LNCaP clone FGC (cell line): ENCODE measurements at regions not wholly inside any gene's neighbourhood (a gene's known extent, or its start where the extent isn't known, plus 50 kb on each side); places are given as distances from the start of the nearest gene placed in this dataset.

Experiments used
- DNase-seq: peaks from one replicate; pipeline ENCODE4 v3.0.0-alpha.2; 2011; ENCODE audit warnings: low read depth
- H3K4me3 ChIP-seq: 2 replicates; pipeline ENCODE4 v1.5.1; 2011; ENCODE audit warnings: mild to moderate bottlenecking, low read depth, low read length, control low read depth
- CTCF ChIP-seq: IDR thresholded peaks from 2 replicates; pipeline ENCODE4 v1.5.1; 2012; ENCODE audit warnings: mild to moderate bottlenecking; ENCODE audit not compliant: control insufficient read depth, insufficient read depth; ENCODE audit errors: extremely low read depth

GRCh38 chr6:47160702-47161101 lies 118.6 kb upstream of the ADGRF1 start:
- TF ChIP-seq CTCF, result no peak
- no peak overlapping the region for H3K4me3 ChIP-seq
- no peak for DNase-seq

GRCh38 chr6:47159763-47160162 lies 117.6 kb upstream of the ADGRF1 start:
- no peak overlapping the region for H3K4me3 ChIP-seq
- DNase-seq, result no peak
- no peak for TF ChIP-seq CTCF

- no peak overlapping the region for H3K4me3 ChIP-seq
- no peak for DNase-seq
- no peak for TF ChIP-seq CTCF
Measured at GRCh38 chr6:47157653-47158219, 115.6 kb upstream of the ADGRF1 start.

- H3K4me3 ChIP-seq, result no peak overlapping the region
- no peak for DNase-seq
- TF ChIP-seq CTCF, result no peak
Measured at GRCh38 chr6:47157063-47157462, 114.9 kb upstream of the ADGRF1 start.

GRCh38 chr6:47156196-47156595 lies 114.1 kb upstream of the ADGRF1 start:
- no peak for DNase-seq
- TF ChIP-seq CTCF, result no peak
- no peak overlapping the region for H3K4me3 ChIP-seq

GRCh38 chr6:47153404-47153755 lies 111.2 kb upstream of the ADGRF1 start:
- no peak overlapping the region for H3K4me3 ChIP-seq
- DNase-seq, result no peak
- no peak for TF ChIP-seq CTCF

GRCh38 chr6:47152666-47153403 lies 110.7 kb upstream of the ADGRF1 start:
- DNase-seq, result no peak
- no peak for TF ChIP-seq CTCF
- H3K4me3 ChIP-seq, result no peak overlapping the region
